GM23248 (cell line): ENCODE measurements at regions not wholly inside any gene's neighbourhood (a gene's known extent, or its start where the extent isn't known, plus 50 kb on each side); places are given as distances from the start of the nearest gene placed in this dataset.

Experiments
- EZH2 ChIP-seq: fragments of 200-600 bp; sonication (generic); IDR thresholded peaks from 2 replicates; pipeline ENCODE4 v1.6.1; 2018; ENCODE audit warnings: antibody characterized with exemption, mild to moderate bottlenecking; ENCODE audit not compliant: insufficient read depth, poor library complexity, severe bottlenecking
- EZH2phosphoT487 ChIP-seq: fragments of 200-600 bp; sonication (generic); IDR thresholded peaks from 2 replicates; pipeline ENCODE4 v1.6.1; 2018; ENCODE audit warnings: antibody characterized with exemption, moderate library complexity, mild to moderate bottlenecking, low read depth; ENCODE audit not compliant: insufficient read depth

DNA sequence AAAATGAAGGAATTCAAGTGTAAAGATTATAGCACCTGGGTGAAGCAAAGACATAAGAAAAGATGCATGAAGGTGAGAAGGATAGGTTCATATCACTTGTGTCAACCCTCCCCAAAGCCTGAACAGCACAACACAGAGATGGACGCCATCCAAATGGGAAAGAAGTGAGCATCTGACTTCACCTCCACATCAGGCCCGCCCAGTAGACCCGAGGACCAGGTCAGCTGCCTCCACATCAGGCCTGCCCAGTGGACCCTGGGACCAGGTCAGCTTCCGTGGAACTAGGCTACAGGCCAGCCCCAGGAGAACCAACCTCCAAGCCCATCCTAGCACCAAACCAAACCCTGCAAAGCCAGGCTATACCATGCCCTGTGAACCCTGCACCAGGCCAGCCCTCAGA is 862.9 kb downstream of the UQCRFS1 start:
- TF ChIP-seq EZH2 (no peak), EZH2phosphoT487 (no peak)
